DMS 273 (cell line): ENCODE measurements at regions not wholly inside any gene's neighbourhood (a gene's known extent, or its start where the extent isn't known, plus 50 kb on each side); places are given as distances from the start of the nearest gene placed in this dataset.
A peak's percentile ranks its signal among the peaks of the same experiment; 100 is the strongest.
"Not testable (repeated sequence)": the region's sequence is repeated elsewhere in the genome, so short reads cannot be mapped to it uniquely, and the experiment has no call there.

Experiments used
- DNase-seq: peaks from one replicate; lab custom pipeline; 2025; ENCODE audit not compliant: unreplicated experiment; lab: John Stamatoyannopoulos, UW

DNA sequence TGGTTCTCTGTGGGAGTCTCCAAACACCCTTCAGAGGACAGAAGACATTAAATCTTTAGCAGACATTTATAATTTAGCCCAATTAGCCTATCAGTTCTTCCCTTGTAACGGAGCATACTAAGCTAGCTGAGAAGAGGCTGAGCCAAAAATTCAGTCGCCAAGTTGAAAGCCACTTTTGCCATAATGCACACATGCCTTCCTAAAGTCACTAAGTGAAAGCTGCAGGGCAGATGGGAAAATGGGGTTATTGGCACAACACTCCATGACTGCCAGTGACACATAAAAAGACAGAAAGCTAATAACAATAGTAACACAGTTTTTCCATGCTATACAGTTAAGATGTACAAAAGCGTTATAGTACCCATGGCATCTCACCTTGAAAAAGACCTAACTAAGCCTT, 176.2 kb downstream of the DIRAS2 start:
- DNase-seq, result no peak

DNA sequence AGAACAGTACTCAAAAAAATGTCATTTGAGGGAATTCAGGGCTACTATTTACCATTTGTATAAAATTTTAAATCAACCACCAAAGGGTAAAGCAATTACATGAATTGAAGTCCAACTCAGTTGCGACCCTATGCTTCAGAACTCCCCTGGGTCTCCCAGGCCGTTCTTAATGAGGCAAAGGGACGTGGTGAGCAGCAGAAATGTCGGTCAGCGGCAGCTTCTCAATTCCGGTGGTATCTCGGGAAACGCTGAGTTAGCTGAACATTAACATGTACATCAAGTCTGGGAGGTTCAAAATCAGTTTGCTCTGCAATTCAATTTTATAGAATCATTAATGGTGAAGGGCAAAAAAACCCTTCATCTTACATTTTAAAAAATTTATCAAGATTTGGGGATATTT, 173.2 kb downstream of the DIRAS2 start:
- DNase-seq, result no peak

DNA sequence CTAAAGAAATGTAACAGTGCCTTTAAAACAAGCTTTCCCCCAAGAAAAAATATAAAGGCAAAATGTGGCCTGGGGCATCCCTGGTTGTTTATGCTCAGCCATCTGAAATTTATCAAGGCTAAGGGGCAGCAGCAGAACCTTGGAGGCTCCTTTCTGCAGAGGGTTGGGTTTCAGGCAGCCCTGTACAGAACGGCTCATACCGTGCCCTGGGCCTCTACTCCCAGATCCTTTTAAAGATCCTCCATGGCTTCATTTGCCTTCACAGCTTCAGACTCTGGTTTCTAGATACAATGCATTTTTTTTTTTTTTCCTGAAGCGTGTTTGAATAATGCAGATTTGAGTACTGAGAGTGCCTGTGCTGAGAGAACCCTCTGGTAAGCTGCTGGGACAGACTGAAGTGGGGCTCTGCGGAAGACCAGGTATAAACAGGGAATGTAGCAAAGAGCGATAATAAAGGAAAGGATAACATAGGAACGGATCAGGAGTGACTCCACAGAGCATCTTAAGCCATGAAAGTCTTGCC, 172.7 kb downstream of the DIRAS2 start:
- DNase-seq, result no peak

DNA sequence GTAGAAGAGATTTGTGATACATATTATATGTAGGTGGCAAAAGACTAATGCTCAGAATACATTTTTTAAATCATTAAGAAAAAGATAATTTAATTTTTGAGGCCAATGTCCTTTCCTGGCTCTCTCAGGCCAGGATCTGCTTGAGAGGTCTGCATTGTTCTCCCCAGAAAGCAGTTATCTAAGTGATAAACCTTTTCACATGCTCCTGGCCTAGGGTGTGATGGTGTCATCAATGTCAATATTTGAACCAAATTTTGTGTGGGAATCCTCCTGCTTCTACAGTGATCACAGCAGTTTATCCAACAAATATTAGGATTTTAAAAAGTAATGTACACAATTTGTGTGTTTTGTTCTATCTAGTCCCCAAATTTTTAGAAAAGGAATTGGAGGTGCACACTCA, 166.6 kb downstream of the DIRAS2 start:
- DNase-seq, result no peak

DNA sequence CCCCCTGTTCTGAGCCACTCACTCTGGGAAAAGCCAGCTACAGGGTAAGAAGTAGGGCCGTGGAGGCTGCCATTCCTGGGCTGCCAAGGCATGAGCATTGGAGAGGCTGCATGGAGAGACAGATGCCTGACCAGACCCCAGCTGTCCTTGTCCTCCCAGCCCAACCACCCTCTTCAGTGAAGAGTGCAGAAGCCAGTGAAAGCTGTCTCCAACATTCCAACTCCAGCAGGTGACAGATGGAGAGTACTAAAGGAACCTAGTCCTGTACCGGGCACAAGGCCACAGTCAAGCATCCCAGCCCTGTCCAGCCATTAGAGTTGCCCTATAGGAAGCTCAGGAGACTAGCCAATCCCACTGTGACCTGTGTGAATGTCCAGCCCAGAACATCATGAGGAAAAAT, 165.1 kb downstream of the DIRAS2 start:
- peak; percentile 32 for DNase-seq

DNA sequence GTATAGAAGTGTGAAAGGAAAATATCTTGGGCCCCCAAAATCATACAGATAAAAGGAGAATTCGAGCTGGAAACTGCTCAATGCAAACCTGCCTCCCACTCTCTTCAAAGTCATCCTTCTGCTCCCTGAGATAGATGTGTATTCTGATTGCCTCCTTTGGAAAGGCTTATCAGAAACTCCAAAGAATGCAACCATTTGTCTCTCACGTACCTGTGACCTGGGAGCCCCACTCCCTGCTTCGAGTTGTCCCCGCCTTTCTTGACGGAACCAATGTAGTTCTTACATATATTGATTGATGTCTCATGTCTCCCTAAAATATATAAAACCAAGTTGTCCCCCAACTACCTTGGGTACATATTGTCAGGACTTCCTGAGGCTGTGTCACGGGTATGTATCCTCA, 163.8 kb downstream of the DIRAS2 start:
- no peak for DNase-seq

DNA sequence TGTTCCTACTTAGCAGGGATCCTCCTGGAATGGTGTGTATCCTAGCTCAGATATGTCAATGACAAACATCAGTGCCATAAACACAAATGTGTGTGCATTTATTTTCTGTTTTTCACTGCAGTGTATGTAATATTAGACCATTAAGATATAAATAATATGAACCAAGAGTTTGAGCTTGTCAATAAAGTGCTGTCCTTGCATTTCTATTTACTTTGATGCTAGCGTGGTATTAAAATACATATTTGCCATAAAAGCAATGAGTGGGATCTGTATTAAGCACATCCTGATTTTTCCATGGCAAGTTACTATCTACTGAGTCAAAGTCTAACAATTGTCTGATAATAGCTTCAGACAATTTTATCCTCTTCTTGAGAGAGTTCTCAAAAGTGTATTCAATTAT, 157.6 kb downstream of the DIRAS2 start:
- DNase-seq, result no peak

DNA sequence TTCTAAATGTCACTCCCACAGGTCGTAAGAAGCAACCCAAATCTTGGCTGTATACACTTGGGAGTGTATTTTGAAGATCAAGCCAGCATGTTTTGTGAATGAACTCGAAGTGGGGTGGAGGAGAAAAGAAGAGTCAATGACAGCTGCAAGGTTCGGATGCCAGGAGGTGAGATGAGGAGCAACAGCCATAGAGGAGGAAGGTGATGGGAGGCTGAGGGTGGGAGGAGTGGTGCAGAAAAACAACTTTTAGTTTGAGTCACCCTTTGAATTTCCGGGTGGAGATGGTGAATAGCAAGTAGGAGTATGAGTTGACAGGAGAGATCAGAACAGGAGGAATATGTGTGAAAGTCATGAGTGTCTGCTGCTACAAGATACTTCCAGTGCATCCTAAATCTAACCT, 153.6 kb downstream of the DIRAS2 start:
- DNase-seq, result no peak

DNA sequence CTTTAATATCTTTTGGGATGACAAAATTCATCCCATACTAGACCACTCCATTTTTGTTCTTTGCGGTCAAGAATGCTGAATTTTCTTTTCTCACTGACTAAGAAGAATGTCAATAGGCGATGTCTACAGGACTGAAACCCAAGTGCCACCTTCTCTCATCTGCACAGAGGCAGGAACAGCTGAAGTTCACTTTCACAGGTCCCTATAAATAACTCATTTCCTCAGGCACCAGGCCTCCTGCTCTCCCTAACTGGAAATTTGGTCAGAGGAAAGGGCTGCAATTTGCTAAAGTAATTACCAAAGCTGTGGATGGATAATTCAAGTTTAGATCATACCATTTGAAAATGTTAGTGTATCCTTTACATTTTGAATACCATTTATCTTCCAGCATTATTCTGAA, 142.9 kb downstream of the DIRAS2 start:
- DNase-seq, result no peak

DNA sequence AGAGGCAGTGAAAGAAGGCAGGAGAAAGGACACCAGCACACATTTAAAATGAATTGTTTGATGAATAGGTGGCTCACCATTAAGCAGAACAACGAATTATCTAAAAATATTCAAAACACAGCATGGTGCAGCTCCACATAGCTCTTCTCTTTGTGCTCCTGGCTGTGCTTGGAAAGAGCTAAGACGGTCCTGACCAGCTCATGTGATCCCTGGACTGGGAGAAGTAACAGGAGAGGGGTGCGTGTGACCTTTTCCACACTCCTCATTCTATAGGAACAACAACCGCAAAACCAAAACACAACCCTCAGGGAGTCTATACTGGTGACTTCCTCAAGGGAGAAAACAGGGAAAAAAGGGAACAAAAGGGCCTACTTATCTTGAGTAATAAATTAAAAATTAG, 140.5 kb downstream of the DIRAS2 start:
- DNase-seq, result no peak

DNA sequence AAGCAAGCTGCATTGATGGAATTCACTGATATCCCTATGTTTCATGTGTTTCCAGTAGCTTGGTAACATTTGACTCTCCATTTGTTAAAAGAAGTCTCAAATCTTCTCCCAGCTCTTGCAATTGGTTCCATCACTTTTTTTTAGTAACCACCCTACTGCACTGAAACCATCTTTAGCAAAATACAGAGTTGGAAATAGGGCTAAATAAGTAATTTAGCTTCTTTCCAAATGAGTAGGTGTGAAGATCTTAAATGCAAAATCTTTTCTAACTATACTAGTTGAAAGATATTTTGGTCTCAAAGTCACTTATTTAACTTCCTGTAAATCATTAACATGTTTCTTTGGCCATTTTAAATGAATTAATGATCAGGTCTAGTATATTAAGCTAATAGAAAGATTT, 138.1 kb downstream of the DIRAS2 start:
- DNase-seq, result no peak

DNA sequence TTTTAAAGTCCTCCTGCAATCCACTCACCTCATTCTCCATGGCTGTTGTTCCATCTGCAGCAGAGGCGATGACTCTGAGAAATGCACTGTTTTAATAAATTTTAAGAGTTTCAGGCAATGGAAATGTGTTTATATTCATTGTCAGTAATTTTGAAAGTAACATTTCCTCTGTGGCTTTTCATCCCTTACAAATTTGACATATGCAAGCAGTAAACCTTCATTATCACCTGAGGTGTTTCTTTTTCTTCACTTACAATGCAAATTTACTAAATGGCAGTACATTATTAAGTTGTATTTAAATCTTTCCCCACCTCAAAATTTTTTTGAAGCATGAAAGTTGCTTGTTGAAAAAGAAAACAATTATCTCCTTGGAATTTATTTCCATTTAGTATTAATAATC, 136.9 kb downstream of the DIRAS2 start:
- DNase-seq, result no peak

DNA sequence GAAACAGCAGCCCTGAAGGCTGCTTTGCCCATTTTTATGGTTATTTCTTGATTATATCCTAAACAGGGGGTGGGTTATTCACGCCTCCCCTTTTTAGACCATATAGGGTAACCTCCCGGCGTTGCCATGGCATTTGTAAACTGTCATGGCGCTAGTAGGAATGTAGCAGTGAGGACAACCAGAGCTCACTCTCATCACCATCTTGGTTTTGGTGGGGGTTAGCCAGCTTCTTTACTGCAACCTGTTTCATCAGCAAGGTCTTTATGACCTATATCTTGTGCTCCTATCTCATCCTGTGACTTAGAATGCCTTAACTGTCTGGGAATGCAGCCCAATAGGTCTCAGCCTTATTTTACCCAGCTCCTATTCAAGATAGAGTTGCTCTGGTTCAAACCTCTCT, 136.2 kb downstream of the DIRAS2 start:
- DNase-seq, result not testable (repeated sequence)

DNA sequence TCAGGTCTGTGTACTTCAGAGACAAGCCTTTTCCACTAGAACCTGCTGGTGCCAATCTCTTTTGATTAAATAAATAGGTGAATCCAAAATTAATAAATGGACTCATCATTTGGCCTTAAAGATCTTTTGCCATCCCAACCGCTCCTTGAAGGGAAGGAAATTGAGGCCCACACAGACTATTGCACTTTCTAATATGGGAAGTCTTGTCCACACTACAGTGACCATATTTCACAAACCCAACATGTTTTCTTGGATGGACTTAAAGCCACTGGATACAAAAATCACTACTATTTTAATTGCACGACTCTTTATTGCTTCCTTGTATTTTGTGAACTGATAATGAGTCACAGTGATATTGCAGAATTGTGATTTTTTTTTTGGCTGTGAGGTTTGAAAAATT, 135.0 kb downstream of the DIRAS2 start:
- no peak for DNase-seq

DNA sequence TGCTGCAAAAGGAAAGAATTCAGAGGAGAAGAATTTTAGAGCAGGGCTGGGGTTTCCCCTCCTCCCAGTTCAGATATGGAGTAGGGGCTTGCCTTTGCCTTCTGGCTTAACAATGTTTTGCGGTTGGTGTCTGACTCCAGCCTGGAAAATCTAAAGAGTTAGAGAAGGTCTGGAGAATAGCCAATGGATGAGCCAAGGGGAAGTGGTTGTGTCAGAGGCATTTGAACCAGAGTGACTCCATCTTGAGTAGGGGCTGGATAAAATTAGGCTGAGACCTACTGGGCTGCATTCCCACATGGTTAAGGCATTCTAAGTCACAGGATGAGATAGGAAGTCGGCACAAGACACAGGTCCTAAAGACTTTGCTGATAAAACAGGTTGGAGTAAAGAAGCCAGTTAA, 133.7 kb downstream of the DIRAS2 start:
- DNase-seq, result no peak

DNA sequence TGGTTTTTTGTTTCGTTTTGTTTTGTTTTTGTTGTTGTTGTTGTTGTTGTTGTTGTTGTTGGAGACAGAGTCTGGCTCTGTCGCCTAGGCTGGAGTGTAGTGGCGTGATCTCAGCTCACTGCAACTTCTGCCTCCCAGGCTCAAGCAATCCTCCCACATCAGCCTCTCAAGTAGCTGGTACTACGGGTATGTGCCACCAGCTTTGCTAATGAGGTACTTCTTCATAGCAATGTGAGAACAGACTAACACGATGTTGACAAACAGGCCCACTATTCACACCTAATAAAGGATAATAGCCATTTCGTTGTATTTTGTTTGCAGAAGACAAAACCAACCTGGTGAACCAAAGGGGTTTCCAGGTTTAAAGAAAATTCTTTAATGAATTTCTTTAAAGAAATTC, 130.9 kb downstream of the DIRAS2 start:
- DNase-seq, result no peak

DNA sequence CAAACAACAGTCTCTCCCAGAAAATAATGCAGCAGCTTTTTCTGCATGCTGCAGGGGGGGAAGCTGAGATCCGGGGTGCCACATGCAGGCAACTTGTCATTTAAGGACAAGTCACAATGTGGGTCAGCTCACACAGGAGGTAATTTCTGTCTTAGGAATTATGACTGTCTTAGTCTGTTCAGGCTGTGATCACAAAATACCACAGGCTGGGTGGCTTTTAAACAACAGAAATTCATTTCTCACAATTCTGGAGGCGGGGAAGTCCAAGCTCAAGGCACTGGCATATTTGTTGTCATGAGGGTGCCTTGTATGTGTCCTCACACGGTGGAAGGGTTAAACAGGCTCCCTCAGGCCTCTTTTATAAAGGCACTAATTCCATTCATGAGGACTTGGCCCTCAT, 127.7 kb downstream of the DIRAS2 start:
- no peak for DNase-seq

DNA sequence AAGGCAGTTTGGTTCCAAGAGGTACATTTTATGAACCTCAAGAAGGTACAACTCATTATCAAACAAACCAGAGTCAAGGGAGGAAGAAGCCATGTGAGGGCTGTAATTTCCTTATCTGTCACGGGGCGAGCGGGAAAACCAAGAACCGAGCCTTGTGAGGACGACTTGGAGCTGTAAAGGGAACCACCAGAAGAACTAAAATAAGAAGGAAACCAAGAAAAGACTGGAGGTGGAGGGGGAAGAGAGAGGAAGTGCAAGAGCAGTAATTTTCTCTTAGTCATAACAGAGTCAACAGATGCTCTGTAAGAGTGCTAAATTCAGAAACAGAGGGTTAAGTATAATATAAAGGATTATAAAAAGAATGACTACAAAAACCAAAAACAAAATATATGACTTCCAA, 127.1 kb downstream of the DIRAS2 start:
- no peak for DNase-seq

DNA sequence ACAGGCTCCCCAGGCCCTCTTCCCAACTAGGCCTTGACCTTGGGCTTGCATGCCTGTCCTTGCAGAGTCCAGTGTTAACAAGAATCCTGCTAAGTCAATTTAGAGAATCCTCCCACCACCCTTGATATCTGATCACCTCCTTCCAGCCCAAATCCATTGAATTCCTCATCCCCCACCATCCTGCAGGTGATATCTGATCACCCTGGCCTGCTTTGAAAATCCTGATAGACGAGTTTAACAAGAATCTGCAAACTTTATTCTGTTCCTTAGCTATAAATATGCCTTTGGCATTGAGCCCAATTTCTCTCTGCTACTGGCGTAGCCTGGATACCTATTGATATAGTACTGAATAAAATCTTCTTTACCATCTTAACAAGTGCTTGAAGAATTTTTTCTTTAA, 125.5 kb downstream of the DIRAS2 start:
- no peak for DNase-seq

DNA sequence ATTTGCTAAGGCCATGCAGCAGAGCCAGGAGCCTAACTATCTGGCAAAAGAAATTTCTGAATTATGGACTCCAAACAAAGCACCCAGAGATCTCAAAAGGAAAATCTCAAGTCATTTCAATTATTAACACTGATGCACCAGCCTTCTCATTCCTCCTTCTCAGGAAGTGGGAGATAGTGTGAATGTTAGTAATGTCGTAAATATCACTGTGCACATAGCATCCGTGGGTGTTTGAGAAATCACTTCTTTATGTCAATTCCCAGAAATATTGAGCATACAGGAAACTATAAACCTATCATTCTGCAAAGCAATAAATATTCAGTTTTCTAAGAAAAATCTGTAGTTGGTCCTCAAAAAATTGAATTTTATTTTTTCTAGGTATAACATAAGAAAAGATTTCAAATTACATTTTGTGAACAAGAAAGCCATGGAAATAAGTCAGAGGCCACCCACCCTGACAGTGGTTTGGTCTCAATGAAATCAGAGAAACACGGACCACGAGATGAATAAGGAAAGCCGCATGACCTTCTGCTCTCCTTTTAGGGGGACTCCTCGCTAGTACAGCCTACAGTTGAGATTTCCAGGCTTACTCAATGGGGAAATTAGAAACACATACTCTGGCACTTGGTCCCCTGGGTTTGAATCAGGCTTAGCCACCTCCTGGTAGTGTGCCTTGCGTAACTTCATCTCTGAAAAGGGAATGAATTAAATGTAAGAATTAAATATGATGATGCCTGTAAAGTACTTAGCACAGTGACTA, 120.6 kb downstream of the DIRAS2 start:
- no peak for DNase-seq

DNA sequence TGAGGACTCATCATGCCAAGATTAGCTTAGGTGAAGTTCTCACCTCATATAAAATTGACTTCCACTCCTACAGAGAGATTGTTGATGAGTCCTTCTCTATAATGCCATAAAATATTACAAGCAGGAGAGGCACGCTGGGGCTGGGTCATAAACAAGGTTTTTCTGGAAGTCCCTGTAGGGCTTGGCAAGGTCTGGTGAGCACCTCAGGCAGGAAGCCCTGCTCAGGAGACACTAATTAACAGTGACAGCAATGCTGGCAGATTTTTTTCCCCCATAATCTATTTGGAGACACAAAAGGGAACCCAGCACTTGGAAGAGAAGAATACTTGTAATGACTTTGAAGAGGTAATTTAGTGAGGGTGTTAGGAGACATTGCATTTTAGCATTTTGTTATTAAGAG, 118.7 kb downstream of the DIRAS2 start:
- no peak for DNase-seq

DNA sequence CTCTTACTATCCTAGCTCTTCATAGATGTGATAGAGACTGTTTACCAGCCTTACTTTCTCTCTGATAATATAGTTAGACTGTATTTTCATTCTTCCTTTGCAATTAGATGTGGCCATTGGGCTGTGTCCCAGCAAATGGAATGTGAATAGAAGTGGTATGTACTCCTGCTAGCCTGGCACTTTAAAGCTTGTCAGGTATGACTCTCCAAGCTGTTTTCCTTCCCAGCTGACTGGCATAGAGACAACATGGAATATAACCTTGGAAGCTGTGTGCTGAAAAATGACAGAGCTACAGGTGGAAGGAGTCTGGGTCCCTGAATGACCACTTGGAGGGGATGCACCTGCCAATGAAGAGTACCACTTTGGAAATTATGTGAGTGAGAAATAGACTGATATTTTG, 116.2 kb downstream of the DIRAS2 start:
- DNase-seq, result no peak

DNA sequence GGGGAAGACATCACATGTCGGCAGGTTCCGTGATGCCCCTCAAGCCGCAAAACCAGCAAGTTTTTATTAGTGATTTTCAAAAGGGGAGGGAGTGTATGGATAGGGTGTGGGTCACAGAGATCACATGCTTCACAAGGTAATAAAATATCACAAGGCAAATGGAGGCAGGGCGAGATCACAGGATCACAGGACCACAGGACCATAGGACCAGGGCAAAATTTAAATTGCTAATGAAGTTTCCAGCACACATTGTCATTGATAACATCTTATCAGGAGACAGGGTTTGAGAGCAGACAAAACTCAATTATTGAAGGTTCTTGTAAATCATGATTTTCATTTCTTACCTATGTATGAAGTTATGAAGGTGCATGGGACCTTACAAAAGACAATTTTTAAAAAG, 106.5 kb downstream of the DIRAS2 start:
- DNase-seq, result not testable (repeated sequence)
